GM12892 (cell line): ENCODE measurements at regions not wholly inside any gene's neighbourhood (a gene's known extent, or its start where the extent isn't known, plus 50 kb on each side); places are given as distances from the start of the nearest gene placed in this dataset.
"Not testable (repeated sequence)": the region's sequence is repeated elsewhere in the genome, so short reads cannot be mapped to it uniquely, and the experiment has no call there.

Experiments
- DNase-seq: peaks from one replicate; pipeline ENCODE4 v3.0.0; 2011; ENCODE audit not compliant: insufficient read length
- FAIRE-seq: peaks from 2 replicates; lab custom pipeline; 2011; peaks lifted over from hg19 to GRCh38; lab: Jason Lieb, UNC
- POLR2A ChIP-seq: IDR thresholded peaks from 2 replicates; pipeline ENCODE4 v1.6.1; 2011; ENCODE audit warnings: low read depth, low read length, control low read depth
- POLR2AphosphoS5 ChIP-seq: IDR thresholded peaks from 2 replicates; pipeline ENCODE4 v1.6.1; 2011; ENCODE audit warnings: low read depth, low read length, control low read depth
- TAF1 ChIP-seq: IDR thresholded peaks from 2 replicates; pipeline ENCODE4 v1.6.1; 2011; ENCODE audit warnings: low read depth, mild to moderate bottlenecking, control low read depth, low read length, borderline replicate concordance

DNA sequence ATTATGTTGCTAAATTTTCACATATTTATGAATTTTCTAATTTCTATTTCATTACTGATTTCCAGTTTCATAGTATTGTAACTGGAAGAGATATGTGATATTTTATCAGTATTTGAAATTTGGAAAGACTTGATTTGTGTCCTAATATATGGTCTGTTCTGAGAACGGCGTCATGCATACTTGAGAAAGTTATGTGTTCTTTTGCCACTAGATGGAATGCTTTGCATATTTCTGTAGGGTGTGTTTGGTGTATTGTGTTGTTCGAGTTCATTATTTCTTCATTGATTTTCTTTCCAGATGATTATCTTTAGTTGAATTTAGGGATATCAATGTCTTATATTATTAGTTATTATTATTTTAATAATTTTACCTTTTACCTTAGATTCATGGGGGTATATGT is 110.6 kb upstream of the ITM2A start:
- no peak for FAIRE-seq
- no peak for DNase-seq
- TF ChIP-seq POLR2A (no peak), POLR2AphosphoS5 (no peak), TAF1 (no peak)

DNA sequence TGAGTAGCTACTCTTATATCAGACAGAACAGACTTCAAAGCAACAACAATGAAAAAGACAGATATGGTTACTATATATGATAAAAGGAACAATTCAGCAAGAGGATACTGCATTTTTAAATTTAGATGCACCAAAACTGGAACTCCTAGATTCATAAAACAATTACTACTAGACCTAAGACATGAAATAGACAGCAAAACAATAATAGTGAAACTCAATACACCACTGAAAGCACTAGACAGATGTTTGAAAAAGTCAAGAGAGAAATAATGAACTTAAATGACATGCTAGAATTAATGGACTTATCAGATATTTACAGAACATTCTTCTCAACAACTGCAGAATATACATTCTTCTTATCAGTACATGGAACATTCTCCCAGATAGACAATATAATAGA is 99.5 kb upstream of the ITM2A start:
- FAIRE-seq: no peak
- no peak for TF ChIP-seq POLR2A
- TF ChIP-seq TAF1: no peak
- no peak for TF ChIP-seq POLR2AphosphoS5

GRCh38 chrX:79462458-79462857 is 95.3 kb upstream of the ITM2A start:
- FAIRE-seq: no peak
- TF ChIP-seq POLR2AphosphoS5 (no peak), POLR2A (no peak), TAF1 (no peak)
- DNase-seq: no peak

More for the DNA sequence above, 99.5 kb upstream of the ITM2A start:
- DNase-seq: no peak

DNA sequence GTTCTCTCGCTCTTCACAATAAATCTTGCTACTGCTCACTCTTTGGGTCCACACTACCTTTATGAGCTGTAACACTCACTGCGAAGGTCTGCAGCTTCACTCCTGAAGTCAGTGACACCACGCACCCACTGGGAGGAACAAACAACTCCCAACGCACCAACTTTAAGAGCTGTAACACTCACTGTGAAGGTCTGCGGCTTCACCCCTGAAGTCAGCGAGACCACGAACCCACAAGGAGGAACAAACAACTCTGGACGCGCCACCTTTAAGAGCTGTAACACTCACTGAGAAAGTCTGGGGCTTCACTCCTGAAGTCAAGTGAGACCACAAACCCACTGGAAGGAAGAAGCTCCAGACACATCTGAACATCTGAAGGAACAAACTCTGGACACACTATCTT is 89.5 kb upstream of the ITM2A start:
- DNase-seq, FAIRE-seq: not testable (repeated sequence)

DNA sequence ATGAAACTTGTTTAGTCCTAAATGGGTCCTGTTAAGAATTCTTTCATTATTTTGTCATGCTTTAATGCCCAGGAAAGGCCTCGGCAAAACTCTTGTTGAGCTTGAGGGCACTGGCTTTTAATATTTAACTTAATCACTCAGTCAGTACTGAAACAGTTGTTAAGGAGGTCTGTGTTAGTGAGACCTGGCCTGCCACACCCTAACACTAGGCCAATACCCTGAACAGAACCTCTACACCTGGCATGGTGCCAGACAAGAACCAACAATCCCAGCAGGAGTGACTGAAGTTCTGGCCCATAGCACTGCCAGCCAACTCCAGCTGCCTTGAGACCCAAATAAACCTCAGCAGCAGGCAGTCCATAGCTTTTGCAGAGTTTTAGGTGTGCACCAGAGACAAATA is 85.7 kb upstream of the ITM2A start:
- TF ChIP-seq POLR2A: no peak
- no peak for FAIRE-seq
- DNase-seq: no peak

DNA sequence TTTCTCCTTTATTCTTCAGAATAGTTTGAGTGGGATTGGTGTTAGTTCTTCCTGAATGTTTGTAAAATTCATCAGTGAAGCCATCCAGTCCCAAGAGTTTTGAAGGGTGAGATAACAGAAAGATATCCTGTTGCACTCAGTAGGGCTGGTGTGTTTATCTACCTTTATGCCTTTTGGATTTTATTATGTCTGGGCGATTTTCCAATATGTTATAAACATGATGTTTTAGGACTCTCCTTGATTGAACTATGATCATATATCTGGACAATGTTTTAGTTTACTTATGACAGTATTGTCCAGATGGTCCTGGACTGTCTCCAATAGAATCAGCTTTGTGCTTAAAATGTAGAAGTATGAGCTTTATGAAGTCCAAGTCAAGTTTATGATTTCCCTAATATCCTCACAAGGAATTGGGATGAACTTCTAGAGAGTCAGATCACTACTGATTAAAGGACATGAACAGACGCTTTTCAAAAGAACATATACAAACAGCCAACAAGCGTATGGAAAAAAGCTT is 77.6 kb upstream of the ITM2A start:
- DNase-seq: no peak
- no peak for FAIRE-seq
- TF ChIP-seq POLR2A: no peak

DNA sequence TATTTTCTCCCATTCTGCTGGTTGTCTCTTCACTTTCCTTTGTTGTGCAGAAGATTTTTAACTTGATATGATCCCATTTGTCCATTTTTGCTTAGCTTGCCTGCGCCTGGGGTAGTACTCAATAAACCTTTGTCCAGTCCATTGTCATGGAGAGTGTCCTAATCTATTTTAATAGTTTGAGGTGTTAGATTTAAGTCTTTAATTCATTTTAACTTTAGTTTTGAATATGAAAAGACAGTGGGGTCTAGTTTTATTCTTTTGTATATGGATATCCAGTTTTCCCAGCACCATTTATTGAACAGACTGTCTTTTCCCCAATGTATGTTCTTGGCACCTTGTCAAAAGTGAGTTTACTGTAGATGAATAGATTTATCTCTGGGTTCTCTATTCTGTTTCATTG is 76.0 kb upstream of the ITM2A start:
- TF ChIP-seq POLR2A (no peak), POLR2AphosphoS5 (no peak)
- FAIRE-seq (no peak), DNase-seq (no peak)

DNA sequence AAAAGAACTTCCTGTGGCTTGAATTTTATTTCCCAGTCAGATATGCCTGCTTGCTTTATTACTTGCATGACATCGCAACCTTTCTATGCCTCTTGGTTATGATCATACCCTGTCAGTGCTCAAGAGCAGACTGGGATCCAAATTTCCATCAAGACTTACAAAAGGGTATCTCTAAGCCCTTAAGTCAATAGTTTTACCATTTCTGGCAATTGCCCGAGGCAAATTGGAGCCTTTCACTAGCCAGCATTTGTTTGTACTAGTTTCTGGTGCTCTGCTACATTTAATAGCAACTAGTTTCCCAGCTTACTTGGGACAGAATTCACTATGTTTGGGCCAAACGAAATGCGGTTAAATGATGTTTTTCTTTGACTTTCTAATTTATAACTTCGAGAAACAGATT is 73.2 kb upstream of the ITM2A start:
- no peak for FAIRE-seq
- DNase-seq: no peak
- TF ChIP-seq POLR2AphosphoS5 (no peak), TAF1 (no peak), POLR2A (no peak)
